HG03175 (cell line): ENCODE measurements at regions not wholly inside any gene's neighbourhood (a gene's known extent, or its start where the extent isn't known, plus 50 kb on each side); places are given as distances from the start of the nearest gene placed in this dataset.
"Not testable (repeated sequence)": the region's sequence is repeated elsewhere in the genome, so short reads cannot be mapped to it uniquely, and the experiment has no call there.

Experiments
- ATAC-seq: cut with Tn5 transposase; IDR thresholded peaks from one replicate; pipeline ENCODE4 v1.9.1; 2021; ENCODE audit warnings: mild to moderate bottlenecking, moderate library complexity; ENCODE audit not compliant: unreplicated experiment

DNA sequence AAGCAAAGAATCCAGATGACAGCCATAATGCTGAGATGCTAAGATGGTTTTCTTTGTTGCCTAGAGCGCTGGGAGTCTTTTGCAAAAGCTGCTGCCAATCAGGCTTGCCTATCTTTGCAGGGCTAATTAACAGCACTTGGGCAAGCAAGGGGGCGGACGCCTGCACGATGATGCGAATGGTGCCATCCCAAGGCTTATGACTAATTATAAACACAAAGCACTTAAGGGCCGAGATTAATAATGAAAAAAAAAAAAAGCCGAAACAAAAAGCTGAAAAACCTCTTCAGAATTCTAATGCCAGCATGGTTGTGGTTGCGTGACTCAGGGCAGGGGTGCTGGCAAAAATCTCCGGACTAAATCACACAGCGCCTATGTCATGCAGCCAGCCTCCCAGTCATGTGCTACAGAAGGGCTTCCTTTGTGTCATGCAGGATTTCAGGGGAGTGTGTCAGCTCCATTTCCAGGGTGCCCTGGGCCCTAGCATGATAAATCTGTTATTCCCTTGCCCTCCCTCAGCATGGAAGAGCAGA, 185.0 kb upstream of the ANKRD28 start:
- ATAC-seq: no peak

DNA sequence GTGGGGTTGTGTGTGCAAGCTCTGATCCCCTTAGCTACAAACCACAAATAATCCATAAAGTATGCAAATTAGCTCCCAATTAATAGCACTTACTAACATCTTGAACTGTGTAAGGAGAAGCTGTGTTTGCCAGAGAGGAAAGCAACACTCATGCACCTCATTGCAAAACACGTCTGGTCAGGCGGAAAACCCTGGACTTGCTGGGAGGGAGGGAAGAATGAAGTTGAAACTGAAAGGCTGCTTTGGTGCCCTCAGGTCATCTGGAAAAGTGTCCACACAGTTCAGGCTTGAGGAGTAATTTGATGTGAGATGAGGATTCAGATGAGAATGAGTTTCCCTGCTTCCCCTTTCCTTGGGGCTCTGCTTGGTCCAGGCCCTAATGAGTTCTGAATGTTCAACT, 185.5 kb upstream of the ANKRD28 start:
- ATAC-seq: no peak

DNA sequence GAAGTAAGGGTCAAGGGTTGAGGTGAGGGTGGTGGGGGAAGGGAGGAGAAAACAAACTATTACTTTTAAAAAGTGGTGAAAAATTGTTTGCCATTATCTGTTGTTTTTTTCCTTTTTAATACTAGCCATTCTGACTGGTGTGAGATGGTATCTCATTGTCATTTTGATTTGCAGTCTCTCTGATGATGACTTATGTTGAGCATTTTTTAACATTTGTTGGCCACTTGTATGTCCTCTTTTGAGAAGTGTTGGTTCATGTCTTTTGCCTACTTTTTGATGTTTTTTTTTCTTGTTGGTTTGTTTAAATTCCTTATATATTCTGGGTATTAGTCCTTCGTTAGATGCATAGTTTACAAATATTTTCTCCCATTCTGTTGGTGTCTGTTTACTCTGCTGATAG, 185.9 kb upstream of the ANKRD28 start:
- no peak for ATAC-seq

GRCh38 chr3:15989419-15989818, 185.1 kb upstream of the GALNT15 start:
- no peak for ATAC-seq

DNA sequence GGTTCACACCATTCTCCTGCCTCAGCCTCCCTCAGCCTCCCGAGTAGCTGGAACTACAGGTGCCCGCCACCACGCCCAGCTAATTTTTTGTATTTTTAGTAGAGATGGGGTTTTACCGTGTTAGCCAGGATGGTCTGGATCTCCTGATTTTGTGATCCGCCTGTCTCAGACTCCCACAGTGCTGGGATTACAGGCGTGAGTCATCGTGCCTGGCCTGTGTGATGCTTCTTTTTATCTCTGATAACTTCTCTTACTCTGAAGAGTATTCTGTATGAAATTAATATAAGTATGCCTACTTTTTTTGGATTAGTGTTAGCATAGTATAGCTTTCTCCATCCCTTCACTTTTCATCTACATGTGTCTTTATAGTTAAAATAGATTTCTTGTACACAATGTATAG, 180.8 kb upstream of the GALNT15 start:
- ATAC-seq: not testable (repeated sequence)

- ATAC-seq: not testable (repeated sequence)
These were observed 178.0 kb upstream of the GALNT15 start for GRCh38 chr3:15996496-15996895.

DNA sequence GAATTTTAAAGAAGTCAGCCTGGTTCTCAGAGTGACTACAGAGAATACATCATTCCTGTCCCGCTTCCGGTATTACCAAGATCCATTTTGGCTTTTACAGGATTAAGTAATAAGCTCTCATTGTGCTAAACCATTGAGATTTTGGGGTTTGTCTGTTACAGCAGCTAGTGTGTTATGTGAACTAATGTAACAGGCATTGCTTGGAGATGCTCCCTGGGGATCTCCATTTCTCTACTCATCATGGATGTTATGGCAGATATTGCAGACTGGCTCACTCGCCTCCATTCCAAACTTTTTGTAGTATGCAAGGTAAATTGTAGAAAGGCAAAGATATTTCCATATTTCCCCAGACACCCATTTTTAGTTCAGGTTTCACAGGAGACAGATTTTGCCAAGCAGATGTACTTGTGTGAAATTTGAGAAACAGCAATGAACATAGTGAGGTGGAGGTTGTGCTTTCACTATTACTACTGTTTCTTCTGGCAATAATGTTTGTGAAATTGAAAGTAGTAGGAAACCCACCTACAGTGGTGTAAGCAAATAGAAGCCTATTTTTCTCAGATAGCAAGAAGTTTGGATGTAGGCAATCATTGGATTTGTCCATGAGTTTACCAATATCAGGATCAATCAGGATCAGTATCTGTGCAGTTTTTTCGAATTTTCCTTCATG, 177.1 kb upstream of the GALNT15 start:
- peak; percentile 61 for ATAC-seq

GRCh38 chr3:15998911-15999310, 175.6 kb upstream of the GALNT15 start:
- ATAC-seq: no peak

DNA sequence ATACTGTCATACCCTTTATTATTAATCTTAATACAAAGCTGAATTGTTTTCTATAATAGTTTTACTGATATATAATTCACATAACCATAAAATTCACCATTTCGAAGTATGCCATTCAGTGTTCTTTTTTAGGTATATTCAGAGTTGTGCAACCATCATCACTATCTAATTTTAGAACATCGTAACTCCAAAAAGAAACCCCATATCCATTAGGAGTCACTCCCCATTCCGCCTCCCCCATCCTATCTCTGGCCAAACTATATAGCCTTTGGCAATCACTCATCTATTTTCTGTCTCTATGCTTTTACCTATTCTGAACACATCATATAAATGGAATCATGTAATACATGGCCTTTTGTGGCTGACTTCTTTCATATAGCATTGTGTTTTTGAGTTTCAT, 169.7 kb upstream of the GALNT15 start:
- ATAC-seq: no peak

DNA sequence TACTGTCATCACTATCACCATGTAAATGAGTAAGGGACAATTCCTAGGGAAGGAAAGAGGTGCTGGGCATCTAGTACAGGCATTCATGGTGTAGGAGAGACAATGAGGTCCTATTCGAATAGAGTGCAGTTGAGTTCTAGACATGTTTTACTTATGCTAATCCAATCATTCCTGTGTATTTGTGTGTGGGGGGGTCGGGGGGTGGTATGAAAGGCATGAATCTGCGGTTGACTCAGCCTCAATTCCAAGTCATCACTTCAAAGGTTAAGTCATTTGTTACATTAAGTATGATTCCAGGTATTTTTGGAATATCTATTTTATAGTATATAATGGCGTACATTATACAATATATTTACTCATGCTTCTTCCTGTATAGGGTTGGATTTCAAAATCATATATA, 163.1 kb upstream of the GALNT15 start:
- ATAC-seq: no peak

DNA sequence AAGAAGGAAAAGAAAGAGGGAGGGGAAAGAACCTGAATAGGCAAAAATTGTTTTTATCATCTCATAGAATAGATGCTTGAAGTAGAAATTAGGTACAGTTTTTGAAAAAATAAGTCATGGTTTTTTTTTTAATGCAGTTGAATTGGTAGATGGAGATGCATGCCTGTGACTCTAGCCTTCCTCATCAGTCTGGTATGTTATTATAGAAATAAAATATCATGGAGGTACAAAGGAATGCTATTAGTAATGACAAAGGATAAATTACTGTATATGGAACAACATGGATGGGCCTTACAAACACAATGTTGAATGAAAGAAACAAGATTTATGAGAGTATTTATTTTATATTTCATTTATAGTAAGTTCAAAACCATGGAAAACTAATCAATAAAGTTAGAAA, 162.4 kb upstream of the GALNT15 start:
- no peak for ATAC-seq

DNA sequence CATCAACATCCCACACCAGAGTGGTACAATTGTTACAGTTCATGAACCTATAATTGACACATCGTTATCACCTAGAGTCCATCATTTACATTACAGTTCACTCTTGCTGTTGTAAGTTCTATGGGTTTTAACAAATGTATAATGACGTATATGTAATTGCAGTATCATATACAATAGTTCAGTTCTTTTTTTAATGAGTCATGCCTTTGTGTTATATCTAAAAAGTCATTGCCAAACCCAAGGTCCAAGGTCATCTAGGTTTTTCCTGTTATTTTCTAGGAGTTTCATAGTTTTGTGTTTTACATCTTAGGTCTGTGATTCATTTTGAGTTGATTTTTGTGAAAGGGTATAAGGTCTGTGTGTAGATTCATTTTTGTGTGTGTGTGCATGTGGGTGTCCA, 160.9 kb upstream of the GALNT15 start:
- ATAC-seq: no peak

DNA sequence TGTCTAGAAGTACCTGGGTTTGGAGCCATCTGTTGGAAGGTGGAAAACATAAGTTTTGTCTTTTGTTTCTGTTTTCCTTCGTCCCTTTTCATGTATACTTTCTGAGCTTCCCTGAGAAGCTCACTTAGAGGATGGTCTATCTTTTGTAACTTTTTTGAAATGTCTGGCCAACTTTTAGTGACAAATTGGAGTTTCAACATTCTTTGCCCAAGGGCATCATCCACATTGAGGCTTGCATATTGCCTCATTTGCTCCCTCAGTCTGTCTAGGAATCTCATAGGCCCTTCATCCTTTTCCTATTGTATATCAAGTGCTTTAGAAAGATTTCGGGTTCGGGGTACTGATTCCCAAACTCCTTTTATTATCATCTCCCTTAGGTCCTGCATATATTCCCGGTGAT, 152.7 kb upstream of the GALNT15 start:
- not testable (repeated sequence) for ATAC-seq

- not testable (repeated sequence) for ATAC-seq
These were observed 150.6 kb upstream of the GALNT15 start for GRCh38 chr3:16023881-16024280.

DNA sequence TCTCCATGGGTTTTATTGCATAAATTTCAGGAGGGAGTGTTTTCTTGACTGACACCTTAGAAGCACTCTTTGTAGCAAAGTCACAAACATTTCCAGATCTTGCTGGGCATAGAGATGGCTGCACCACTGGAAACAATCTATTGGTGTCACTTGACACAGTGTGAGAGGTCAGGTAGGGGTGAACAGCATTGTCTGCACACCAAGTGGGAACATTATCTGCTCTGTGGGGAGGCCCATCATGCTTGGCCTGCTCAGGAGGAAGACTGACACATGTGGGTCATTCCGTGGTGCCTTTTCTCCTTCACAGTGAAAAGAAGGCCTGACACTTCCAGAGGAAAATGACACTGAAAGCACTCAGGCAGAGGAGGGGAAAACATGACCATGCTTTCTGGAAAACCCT, 149.9 kb upstream of the GALNT15 start:
- no peak for ATAC-seq

- no peak for ATAC-seq
These were observed 147.7 kb upstream of the GALNT15 start for GRCh38 chr3:16026753-16027152.

DNA sequence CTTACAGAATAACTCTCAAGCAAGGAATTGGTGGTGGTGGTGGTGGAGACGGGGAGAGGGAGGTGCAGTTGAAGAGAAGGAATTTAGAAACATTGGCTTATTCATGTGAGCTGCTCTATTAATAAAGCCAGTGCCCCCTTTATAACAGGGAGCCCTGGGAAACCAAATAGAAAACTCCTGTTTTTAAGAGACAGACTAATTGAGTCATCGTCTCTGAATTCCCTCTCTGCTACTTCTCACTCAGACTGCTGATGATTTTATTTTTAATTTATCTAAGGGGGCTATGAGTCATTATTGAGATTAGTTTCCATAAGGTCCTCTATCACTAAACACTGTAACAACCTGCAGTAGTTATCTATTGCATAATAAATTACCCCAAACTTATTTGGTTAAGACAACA, 145.9 kb upstream of the GALNT15 start:
- no peak for ATAC-seq

DNA sequence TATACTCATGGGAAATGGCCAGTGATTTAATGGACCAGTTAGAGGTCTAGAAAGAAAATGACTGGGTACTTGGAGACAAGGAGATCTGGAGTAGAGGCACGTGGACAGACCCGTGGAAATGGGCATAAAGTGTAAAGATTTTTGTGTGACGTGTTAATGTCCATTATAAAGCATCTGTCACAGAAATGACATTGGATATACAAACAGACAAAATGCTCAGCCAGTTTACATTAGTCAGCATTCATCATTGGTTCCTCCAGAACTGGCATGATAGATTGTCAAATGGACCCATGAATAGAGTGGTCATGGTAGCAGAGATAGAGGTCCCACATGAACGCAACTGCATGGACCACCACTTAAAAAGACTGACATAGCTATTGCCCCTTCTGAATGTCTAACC, 144.1 kb upstream of the GALNT15 start:
- ATAC-seq: no peak

DNA sequence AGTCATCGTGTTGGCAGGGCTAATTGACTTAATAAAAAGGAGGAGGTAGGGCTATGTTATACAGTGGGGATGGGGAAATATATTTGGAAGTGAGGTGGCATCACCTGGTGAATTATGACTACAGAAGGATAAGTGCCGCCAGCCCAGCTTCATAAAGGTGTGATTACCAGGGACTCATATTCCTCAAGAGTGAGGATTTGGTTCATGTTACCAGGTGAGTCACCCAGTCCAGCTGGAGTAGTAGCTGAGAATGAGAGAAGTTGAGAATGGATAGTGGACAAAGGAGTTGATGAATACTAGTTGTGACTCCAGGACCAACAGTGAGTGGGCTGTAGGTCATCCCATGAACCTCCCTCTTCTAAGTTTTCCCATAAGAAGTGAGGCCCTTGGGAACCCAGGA, 143.0 kb upstream of the GALNT15 start:
- no peak for ATAC-seq

DNA sequence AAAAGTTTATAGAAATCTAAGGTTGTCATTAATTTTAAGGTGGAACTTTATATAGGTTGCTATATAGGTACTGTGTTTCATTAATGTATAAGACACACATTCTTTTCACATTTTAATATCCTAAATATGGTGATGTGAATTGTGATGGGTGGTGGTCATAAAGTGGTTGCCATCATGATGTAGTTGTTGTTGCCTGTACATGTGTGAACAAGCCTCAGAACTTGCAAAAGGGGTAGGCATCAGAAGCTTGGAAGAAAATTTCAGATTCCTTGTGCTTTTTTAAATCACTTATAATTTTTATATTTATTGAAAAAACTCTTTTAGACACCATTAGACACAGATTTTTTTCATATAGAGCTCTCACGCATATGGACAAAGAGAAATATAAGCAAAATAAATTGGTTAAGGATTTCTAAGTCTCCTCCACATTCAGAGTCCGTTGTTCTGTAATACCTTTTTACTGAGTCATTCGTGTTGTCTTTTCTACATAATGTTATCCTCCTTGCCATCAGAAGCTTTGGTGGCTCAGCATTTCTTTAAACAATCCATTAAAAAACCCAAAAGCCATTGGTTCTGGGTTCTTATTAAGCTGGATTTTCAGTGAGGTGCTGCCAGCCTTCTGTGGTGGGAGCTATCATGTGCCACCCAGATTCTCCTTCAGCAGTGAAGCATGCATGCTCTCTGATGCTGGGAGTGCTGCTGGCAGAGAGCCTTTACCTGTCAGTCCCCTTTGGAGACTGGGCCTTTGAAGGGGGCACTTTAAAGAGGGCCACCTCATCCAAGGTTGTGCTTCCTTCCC, 140.4 kb upstream of the GALNT15 start:
- no peak for ATAC-seq

- ATAC-seq: no peak
These were observed 133.5 kb upstream of the GALNT15 start for GRCh38 chr3:16040991-16041390.
